ENCODE measurements at regions not wholly inside any gene's neighbourhood (a gene's known extent, or its start where the extent isn't known, plus 50 kb on each side); places are given as distances from the start of the nearest gene placed in this dataset.

DNA sequence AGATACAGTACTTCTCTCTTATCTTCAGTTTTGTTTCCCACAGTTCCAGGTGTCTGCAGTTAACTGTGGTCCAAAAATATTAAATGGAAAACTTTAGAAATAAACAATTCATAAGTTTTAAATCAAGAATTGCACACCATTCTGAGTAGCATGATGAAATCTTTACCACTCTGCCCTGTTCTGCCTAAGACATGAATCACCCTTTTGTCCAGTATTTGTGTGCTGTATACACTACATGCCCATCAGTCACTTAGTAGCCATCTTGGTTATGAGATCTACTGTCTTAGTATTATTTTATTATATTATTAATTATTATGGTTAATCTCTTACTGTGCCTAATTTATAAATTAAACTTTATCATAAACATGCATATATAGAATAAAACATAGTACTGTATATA lies 279.0 kb downstream of the OGFRL1 start:
- no peak for DNase-seq (ENCODE audit: low read depth)
- no peak overlapping the region for H3K4me3 ChIP-seq (ENCODE audit: control insufficient read depth, low read depth, low read length)
- TF ChIP-seq CTCF (IDR thresholded peaks at IDR 0.05; ENCODE audit: control insufficient read depth, insufficient read depth, low read depth, low read length, missing control alignments): no peak

GRCh38 chr6:71577766-71578165 lies 289.2 kb downstream of the OGFRL1 start:
- no peak overlapping the region for H3K4me3 ChIP-seq (ENCODE audit: control insufficient read depth, low read depth, low read length)
- TF ChIP-seq CTCF (IDR thresholded peaks at IDR 0.05; ENCODE audit: control insufficient read depth, insufficient read depth, low read depth, low read length, missing control alignments): no peak
- no peak for DNase-seq (ENCODE audit: low read depth)

DNA sequence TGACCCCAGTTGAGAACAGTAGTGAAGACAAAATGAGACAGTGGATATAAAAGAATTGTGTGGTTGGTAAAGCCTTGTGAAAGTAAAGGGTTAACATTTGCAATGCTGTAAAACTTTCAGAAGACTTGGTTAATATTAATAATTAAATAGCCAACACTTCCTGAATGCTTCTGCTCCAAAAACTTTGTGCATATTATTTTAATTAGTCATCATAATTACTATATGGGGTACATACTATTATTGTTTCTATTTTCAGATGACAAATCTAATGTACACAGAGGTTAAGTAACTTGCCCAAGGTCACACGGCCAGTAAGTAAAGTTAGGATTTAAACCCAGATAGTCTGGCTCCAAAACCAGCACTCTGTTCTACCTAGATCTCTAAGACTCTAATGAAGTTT lies 291.3 kb downstream of the OGFRL1 start:
- H3K4me3 ChIP-seq (ENCODE audit: control insufficient read depth, low read depth, low read length): no peak overlapping the region
- no peak for DNase-seq (ENCODE audit: low read depth)
- no peak for TF ChIP-seq CTCF (IDR thresholded peaks at IDR 0.05; ENCODE audit: control insufficient read depth, insufficient read depth, low read depth, low read length, missing control alignments)

DNA sequence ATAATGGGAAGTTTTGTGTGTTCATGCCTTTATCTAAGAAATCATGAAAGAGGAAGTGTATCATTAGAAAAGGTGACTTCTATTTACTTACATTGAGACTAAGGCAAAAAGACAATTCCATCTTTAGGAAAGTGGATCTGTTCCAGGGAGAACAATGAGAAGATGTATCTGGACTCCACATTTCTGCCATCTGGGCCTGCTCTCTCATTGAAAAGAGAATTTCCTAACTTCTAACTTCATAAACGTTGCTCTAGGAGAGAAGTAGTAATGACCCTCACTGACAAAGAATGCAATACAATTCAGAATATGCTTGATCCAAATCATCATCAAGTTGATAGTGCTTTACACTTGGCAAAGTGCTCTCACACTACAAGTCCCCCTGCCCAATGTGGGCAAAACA lies 294.2 kb downstream of the OGFRL1 start:
- no peak overlapping the region for H3K4me3 ChIP-seq (ENCODE audit: control insufficient read depth, low read depth, low read length)
- TF ChIP-seq CTCF (IDR thresholded peaks at IDR 0.05; ENCODE audit: control insufficient read depth, insufficient read depth, low read depth, low read length, missing control alignments): no peak
- DNase-seq (ENCODE audit: low read depth): no peak

- H3K4me3 ChIP-seq (ENCODE audit: control insufficient read depth, low read depth, low read length): no peak overlapping the region
- no peak for TF ChIP-seq CTCF (IDR thresholded peaks at IDR 0.05; ENCODE audit: control insufficient read depth, insufficient read depth, low read depth, low read length, missing control alignments)
- DNase-seq (ENCODE audit: low read depth): no peak
Observed at GRCh38 chr6:71584712-71585436, 296.3 kb downstream of the OGFRL1 start.

DNA sequence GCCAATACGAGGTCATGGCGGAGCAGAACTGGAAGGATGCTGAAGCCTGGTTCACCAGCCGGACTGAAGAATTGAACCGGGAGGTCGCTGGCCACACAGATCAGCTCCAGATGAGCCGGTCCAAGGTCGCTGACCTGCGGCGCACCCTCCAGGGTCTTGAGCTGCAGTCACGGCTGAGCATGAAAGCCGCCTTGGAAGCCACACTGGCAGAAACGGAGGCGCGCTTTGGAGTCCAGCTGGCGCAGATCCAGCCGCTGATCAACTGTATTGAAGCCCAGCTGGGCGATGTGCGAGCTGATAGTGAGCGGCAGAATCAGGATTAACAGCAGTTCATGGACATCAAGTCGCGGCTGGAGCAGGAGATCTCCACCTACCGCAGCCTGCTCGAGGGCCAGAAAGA lies 296.9 kb downstream of the OGFRL1 start:
- no peak overlapping the region for H3K4me3 ChIP-seq (ENCODE audit: control insufficient read depth, low read depth, low read length)
- no peak for DNase-seq (ENCODE audit: low read depth)
- no peak for TF ChIP-seq CTCF (IDR thresholded peaks at IDR 0.05; ENCODE audit: control insufficient read depth, insufficient read depth, low read depth, low read length, missing control alignments)

All from AG09309 (cell line).